ENCODE measurements at regions not wholly inside any gene's neighbourhood (a gene's known extent, or its start where the extent isn't known, plus 50 kb on each side); places are given as distances from the start of the nearest gene placed in this dataset.

GRCh38 chr2:107697385-107697784, 129.3 kb upstream of the RGPD4 start:
- TF ChIP-seq RCOR1 (IDR thresholded peaks at IDR 0.05; ENCODE audit: low read length) (no peak), CTCF (IDR thresholded peaks at IDR 0.05) (no peak), EZH2phosphoT487 (IDR thresholded peaks at IDR 0.05; ENCODE audit: borderline replicate concordance, low read depth) (no peak), MAX (IDR thresholded peaks at IDR 0.05; ENCODE audit: low read depth) (no peak), ELF1 (IDR thresholded peaks at IDR 0.05) (no peak)

Data from SK-N-SH (cell line).